Suprapubic skin (tissue), 3 donors: ENCODE measurements at regions not wholly inside any gene's neighbourhood (a gene's known extent, or its start where the extent isn't known, plus 50 kb on each side); places are given as distances from the start of the nearest gene placed in this dataset.

ENCODE experiments used
- EP300 ChIP-seq: sonication (generic); formaldehyde crosslinking; IDR thresholded peaks from one replicate; pipeline ENCODE4 v1.6.1; 2017; ENCODE audit warnings: antibody characterized with exemption
- TF ChIP-seq, protein P1 (sequence below), 2 donors: fragments of 200-600 bp in 1 of 2; fragments of 450-650 bp in 1 of 2; sonication (generic) in 1 of 2; IDR thresholded peaks; one replicate each; pipeline ENCODE4 v1.5.1; 2016 to 2019; ENCODE audit warnings: antibody characterized with exemption in 2 of 2, mild to moderate bottlenecking in 1 of 2, moderate library complexity in 1 of 2

DNA sequence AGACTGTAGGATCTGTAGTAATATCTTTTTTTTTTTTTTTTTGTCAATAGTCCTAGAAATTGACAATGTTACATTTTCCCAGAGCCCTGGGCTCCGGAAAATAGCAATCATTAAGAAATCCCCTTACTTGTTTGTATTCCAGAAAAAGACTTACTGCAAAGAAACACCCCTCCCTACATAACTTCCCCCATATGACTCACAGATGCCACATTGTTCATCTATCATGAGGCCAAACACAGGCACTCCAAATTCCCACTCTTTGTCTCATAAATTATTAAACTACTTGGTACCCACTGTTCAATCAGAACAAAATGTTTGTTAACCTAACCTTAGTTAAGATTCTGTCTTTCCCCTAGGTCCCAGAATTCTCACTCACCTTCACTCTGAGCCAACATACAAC is 53.5 kb downstream of the TEX51 start:
- TF ChIP-seq EP300: no peak
- TF ChIP-seq, protein P1, sequence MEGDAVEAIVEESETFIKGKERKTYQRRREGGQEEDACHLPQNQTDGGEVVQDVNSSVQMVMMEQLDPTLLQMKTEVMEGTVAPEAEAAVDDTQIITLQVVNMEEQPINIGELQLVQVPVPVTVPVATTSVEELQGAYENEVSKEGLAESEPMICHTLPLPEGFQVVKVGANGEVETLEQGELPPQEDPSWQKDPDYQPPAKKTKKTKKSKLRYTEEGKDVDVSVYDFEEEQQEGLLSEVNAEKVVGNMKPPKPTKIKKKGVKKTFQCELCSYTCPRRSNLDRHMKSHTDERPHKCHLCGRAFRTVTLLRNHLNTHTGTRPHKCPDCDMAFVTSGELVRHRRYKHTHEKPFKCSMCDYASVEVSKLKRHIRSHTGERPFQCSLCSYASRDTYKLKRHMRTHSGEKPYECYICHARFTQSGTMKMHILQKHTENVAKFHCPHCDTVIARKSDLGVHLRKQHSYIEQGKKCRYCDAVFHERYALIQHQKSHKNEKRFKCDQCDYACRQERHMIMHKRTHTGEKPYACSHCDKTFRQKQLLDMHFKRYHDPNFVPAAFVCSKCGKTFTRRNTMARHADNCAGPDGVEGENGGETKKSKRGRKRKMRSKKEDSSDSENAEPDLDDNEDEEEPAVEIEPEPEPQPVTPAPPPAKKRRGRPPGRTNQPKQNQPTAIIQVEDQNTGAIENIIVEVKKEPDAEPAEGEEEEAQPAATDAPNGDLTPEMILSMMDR (IDR thresholded peaks at IDR 0.05): no peak
